ENCODE measurements at regions not wholly inside any gene's neighbourhood (a gene's known extent, or its start where the extent isn't known, plus 50 kb on each side); places are given as distances from the start of the nearest gene placed in this dataset.

DNA sequence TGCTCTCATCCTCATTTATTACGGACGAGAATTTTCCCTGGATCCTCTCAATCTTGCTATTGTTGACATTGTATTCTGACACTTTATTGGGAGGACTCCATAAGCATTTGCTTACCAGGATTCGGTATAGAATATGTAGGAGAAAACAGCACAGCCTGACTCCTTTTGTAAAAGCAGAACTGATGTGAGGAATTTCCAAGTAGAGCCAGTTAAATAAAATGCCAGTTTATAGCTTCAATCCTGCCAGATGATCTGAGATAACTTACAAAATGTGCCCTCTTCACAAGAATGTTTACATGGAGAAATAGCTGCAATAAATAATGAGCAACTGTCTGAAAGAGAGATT lies 332.9 kb upstream of the PRICKLE1 start:
- TF ChIP-seq CTCF (IDR thresholded peaks at IDR 0.05; ENCODE audit: poor library complexity, severe bottlenecking) (no peak), POLR2AphosphoS5 (IDR thresholded peaks at IDR 0.05) (no peak)
